ENCODE measurements at regions not wholly inside any gene's neighbourhood (a gene's known extent, or its start where the extent isn't known, plus 50 kb on each side); places are given as distances from the start of the nearest gene placed in this dataset.
"Not testable (repeated sequence)": the region's sequence is repeated elsewhere in the genome, so short reads cannot be mapped to it uniquely, and the experiment has no call there.

DNA sequence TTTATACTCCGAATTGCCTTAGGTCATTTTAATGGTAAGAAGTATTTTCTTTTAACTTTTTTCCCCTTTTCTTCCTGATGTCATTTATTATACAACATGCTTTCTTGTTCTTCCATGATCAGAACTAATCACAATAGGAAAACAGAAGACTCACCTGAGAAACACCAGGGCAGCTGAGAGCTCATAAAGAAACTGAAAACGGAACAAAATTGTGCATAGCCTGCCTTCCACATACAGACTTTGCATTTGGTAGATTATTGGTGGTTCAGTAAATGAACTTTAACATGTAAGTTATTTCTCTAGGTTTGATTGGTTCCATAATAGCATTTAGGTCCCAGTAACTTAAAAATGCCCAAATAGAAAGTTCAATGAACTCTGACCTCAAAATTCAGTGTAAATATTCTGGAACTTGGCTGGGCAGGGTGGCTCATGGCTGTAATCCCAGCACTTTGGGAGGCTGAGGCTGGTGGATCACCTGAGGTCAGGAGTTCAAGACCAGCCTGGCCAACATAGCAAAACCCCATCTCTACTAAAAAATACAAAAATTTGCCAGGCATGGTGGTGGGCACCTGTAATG lies 161.1 kb upstream of the DTNBP1 start:
- Histone ChIP-seq H3K4me3 (no peak overlapping the region), H3K27ac (no peak overlapping the region)

DNA sequence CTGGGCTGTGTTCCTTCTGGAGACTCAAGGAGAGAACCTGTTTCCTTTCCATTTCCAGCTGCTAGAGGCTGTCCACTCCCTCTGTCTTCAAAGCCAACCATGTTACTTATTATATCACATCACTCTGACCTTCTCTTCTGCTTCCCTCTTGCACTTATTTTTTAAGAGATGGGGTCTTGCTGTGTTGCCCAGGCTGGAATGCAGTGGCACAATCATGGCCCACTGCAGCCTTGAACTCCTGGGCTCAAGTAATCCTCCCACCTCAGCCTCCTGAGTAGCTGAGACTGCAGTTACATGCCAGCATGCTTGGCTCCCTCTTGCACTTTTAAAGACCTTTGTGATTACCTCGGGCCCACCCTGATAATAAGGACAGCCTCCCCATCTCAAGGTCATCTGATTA lies 160.0 kb upstream of the DTNBP1 start:
- H3K27ac ChIP-seq: no peak overlapping the region

DNA sequence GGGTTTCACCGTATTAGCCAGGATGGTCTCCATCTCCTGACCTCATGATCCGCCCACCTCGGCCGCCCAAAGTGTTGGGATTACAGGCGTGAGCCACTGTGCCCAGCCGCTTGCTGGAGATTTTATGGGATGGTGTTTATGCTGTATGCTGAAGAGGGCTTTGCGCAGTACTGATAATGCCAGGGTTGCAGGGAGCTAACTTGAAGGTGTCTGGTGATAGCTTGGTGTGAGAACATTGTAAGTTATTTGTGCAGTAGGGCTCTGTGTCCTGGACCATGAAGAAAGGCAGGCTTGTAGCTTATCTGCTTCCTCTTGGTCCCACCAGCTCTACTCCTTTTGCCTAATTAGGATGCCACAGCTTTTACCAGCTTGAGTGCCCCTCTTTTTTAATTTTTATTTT lies 157.0 kb upstream of the DTNBP1 start:
- H3K27ac ChIP-seq: no peak overlapping the region
- no peak overlapping the region for H3K4me3 ChIP-seq

More for the DNA sequence above, 160.0 kb upstream of the DTNBP1 start:
- H3K4me3 ChIP-seq: no peak overlapping the region

DNA sequence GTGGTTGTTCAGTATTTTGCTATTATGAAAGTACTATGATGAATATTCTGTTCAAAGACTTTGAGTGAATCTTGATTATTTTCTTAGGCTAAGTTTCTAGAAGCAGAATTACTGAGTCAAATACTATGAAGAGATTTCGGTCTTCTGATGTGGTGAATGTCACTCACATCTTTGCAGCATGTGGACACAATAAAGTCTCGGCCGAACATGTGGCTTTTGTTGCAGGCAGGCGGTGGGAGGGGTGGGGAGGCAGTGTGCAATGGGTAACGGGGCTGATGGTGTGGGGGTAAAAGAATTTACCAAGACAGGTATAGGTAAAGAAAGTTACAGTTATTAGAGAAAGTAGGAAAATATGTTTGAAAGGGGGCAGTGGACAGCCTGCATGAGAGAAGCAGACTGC lies 156.4 kb upstream of the DTNBP1 start:
- H3K27ac ChIP-seq: no peak overlapping the region
- no peak overlapping the region for H3K4me3 ChIP-seq

- no peak overlapping the region for H3K27ac ChIP-seq
- no peak overlapping the region for H3K4me3 ChIP-seq
These were observed 155.7 kb upstream of the DTNBP1 start for GRCh38 chr6:15818491-15818890.

DNA sequence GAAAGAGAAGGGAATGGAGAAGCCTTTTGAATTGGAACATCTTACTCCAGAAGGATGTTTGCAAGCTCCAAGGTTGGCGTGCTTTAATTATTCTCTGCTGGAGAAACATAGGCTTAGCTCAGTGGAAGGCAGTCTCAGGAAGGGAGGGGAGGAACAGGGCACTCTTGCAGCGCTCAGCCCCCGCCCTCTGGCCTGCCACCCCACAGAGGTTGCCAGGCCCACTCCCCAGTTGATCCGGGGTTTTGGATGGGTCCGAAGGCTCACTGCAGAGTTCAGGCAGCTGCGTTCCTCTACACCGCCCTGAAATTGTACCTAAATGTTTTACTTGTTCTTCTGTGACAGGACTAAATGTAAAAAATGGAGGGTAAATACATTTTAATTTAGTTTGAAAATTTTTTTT lies 155.2 kb upstream of the DTNBP1 start:
- peak overlapping the region in 1 of 21 experiments; percentile 12 for H3K27ac ChIP-seq
- no peak overlapping the region for H3K4me3 ChIP-seq

GRCh38 chr6:15817100-15817499 lies 154.3 kb upstream of the DTNBP1 start:
- Histone ChIP-seq H3K27ac (no peak overlapping the region), H3K4me3 (no peak overlapping the region)

GRCh38 chr6:15816661-15817060 lies 153.8 kb upstream of the DTNBP1 start:
- Histone ChIP-seq H3K27ac (no peak overlapping the region), H3K4me3 (no peak overlapping the region)

DNA sequence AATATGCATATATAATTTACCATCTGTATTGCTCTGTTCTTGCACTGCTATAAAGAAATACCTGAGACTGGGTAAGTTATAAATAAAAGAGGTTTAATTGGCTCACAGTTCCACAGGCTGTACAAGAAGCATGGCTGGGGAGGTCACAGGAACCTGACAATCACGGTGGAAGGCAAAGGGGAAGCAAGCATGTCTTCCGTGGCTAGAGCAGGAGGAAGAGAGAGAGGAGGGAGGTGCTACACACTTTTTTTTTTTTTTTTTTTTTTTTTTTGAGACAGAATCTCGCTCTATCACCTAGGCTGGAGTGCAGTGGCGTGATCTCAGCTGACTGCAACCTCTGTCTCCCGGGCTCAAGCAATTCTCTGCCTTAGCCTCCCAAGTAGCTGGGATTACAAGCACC lies 150.9 kb upstream of the DTNBP1 start:
- not testable (repeated sequence) for H3K27ac ChIP-seq, H3K4me3 ChIP-seq

DNA sequence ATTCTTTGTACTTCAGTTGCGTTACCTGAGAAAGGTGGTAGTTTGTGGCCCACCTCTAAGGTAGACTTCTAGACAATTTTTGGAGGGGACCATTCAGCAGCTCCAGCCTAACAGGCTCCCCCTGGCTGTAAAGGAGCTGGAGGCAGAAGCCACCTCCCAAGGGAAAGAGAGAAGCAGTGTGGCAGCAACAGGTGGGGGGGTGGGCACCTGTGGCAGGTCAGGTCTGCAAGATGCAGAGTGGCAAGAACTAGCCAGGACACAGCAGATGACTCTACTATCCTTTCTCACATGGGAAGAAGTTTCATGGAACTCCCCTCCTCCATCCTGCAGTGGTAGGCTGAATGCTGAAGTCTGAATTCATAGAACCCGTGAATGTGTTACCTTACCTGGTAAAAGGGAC lies 148.3 kb upstream of the DTNBP1 start:
- no peak overlapping the region for H3K4me3 ChIP-seq
- H3K27ac ChIP-seq: no peak overlapping the region

DNA sequence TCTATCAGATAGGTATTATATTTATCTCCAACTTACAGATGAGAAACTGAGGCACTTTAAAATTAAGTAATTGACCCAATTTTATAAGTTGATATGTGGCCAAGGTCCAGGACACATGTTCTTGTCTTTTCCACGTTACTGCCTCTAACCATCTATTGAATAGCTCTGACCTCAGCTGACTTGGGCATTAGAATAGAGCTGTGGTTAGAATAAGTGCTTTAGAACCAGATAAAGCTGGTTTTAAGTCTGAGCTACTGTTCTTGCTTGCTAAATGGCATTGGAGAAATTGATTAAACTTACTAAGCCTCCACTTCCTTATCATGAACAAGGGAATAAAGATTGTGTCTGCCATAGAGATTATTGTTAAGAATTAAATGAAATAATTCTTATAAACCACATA lies 147.8 kb upstream of the DTNBP1 start:
- Histone ChIP-seq H3K4me3 (no peak overlapping the region), H3K27ac (no peak overlapping the region)

- H3K27ac ChIP-seq: no peak overlapping the region
- H3K4me3 ChIP-seq: no peak overlapping the region
These were observed 146.5 kb upstream of the DTNBP1 start for GRCh38 chr6:15809367-15809766.

DNA sequence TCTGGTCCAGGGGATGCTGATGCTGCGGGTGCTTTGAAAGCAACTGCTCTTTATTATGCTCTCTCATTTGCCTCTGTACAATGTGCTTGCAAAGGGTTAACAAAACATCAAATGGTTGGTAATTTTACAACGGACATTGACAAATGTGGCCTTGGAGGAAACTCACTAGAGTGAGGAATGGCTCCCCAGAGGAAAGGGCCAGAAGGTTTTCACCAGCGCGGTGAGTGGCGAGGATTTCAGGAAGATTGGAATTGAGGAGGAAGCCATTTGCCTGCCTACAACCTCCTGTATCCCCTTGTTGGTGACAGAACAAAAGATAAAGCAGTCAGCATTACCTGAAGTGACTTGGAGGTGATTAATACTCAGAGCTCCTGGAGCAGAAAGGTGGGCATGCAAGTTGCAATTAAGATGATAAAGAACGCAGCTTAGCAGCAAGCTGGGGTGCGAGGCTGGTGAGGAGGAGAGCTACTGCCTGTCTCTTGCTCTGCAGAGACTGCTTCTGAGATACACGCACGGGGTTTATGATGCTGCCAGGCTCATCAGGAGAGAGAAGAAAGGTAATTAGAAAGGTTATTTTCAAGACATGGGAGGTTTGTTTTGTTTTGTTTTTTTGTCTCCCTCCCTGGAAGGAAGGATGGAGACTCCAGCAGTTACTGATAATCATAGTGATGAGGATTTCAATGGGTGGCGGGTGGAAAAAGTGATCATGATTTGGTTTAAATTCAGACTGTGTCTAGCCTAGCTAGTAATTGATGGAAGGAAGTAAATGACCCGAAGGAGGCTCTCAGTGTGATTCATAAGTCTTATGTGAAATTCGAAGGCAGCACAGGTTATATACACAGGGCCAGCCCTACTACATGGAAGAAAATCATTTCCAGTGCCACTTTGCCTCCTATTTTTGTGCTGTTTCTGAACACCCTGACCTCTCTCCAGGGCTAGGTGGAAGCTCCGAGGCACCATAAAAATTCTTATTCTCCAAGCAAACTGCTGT lies 141.6 kb upstream of the DTNBP1 start:
- Histone ChIP-seq H3K27ac (no peak overlapping the region), H3K4me3 (no peak overlapping the region)

DNA sequence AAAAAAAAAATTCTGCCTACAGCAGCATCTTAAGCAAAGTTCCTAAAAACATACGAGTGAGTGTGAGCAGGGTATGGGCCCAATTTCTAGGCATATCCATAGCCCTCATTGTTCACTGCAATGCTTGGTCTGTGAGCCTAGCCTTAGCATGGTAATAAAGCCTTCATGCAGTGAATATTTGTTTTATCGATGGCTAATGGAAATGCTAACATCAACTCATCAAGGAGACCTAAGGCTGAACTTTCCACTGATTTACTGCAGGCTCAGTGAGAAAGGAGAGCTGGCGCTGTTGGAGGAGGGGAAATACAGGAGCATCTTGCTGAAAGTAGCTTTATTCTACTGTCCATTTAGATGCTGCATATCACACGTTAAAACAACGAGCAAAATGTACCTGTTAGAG lies 139.6 kb upstream of the DTNBP1 start:
- H3K4me3 ChIP-seq: no peak overlapping the region
- H3K27ac ChIP-seq: no peak overlapping the region

DNA sequence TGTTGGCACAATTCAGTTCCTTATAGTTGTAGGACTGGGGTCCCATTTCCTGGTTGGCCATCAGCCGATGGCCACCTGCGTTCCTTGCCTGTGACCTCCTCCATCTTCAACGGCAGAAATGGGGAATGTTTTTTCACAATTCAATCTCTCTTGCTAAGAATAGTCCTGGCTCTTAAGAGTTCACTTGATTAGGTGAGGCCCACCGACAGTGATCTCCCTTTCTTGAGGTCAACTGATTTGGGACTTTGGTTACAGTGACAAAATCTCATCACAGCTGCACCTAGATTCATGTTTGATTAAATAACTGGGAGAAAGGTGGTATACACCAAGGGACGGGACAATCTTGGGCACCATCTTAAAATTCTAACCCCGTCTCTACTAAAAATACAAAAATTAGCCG lies 139.1 kb upstream of the DTNBP1 start:
- Histone ChIP-seq H3K4me3 (no peak overlapping the region), H3K27ac (no peak overlapping the region)

GRCh38 chr6:15800841-15801617 lies 138.2 kb upstream of the DTNBP1 start:
- no peak overlapping the region for H3K4me3 ChIP-seq
- no peak overlapping the region for H3K27ac ChIP-seq

DNA sequence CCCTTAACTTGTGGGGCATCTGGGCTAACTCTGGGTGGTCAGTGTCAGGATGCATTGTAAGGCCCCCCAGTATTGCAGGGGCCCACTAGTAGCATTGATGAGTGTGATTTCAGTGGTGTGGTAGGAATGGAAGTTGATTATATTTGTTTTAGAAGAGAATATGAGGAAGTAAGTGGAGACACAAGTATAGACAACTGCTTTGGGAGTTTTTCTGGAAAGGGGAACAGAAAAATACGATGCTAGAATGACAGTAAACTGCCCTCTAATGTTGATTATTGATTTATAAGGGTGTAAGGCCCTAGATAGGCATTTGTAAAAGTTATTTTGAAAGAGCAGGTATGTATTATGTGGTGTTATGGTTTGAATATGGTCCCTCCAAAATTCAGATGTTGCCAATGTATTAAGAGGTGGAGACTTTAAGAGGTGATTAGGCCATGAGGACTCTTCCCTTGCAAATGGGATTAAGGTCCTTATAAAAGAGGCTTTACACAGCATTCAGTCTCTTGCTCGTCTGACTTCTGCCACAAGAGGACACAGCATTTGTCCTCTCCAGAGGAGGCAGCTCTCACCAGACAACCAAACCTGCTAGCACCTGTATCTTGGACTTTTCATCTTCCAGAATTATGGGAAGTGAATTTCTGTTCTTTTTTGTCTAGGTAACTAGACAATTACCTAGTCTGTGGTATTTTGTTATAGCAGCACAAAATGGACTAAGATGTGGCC lies 135.9 kb upstream of the DTNBP1 start:
- H3K27ac ChIP-seq: no peak overlapping the region
- H3K4me3 ChIP-seq: no peak overlapping the region

- H3K4me3 ChIP-seq: no peak overlapping the region
- H3K27ac ChIP-seq: no peak overlapping the region
These were observed 134.0 kb upstream of the DTNBP1 start for GRCh38 chr6:15796844-15797243.

- Histone ChIP-seq H3K27ac (no peak overlapping the region), H3K4me3 (no peak overlapping the region)
These were observed 133.4 kb upstream of the DTNBP1 start for GRCh38 chr6:15796130-15796771.

DNA sequence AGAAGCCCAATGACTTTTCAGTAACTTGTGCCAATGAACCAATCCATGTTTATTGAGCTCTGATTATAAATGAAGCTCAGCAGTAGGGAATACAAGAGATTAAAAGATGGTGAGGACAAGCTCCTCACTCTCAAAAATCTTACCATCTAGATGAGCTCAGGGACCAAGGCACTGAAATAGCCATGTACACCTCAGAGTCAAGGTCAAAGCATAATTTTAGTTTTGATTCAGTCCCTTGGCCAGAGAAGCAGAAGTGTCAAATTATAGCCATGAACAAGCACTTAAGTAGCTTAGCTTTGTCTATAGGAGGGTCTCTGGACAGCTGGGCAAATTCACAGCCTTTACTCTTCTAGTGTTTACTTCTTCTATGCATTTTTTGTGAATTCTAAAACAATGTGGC lies 131.0 kb upstream of the DTNBP1 start:
- no peak overlapping the region for H3K4me3 ChIP-seq
- H3K27ac ChIP-seq: no peak overlapping the region

Data from skin epidermis (tissue), 12 donors.